HCT116 (cell line): ENCODE measurements at regions not wholly inside any gene's neighbourhood (a gene's known extent, or its start where the extent isn't known, plus 50 kb on each side); places are given as distances from the start of the nearest gene placed in this dataset.

ENCODE experiments used
- ATAC-seq: fragments of 200-7000 bp; cut with Tn5 transposase; 2 replicates; pipeline ENCODE4 v1.9.1; 2020; ENCODE audit warnings: mild to moderate bottlenecking, moderate library complexity
- BruUV-seq: library from RNA; stranded (reverse); fragments of 400-500 nt; replicated peaks from 2 replicates; lab custom pipeline; 2021; lab: Mats Ljungman, UMichigan
- CTCF ChIA-PET: fragments of 300-600 bp; sonication (Branson Sonifier 250); formaldehyde crosslinking; loops from one replicate; lab custom pipeline; 2021; ENCODE audit warnings: antibody characterized with exemption; lab: Charles Lee
- POLR2A ChIA-PET: fragments of 300-600, 350-600 bp; sonication (Branson Sonifier 250); formaldehyde crosslinking; loops from one replicate; lab custom pipeline; 2021; ENCODE audit warnings: antibody characterized with exemption; lab: Charles Lee
- RAD21 ChIA-PET, 2 experiments: fragments of 300-600 bp; sonication (Branson Sonifier 250); formaldehyde crosslinking; loops; one replicate each; lab custom pipeline; 2023; ENCODE audit warnings: low total read pairs in 2 of 2; ENCODE audit not compliant: uncharacterized antibody in 2 of 2, unreplicated experiment in 2 of 2, low non-redundant PET in 1 of 2; lab: Charles Lee
- DNase-seq: peaks from one replicate; pipeline ENCODE4 v3.0.0-alpha.2; 2010; ENCODE audit warnings: low read depth, low spot score
- H2AFZ ChIP-seq: fragments of 200-600 bp; shearing (Covaris generic), sonication (generic); 2 replicates; pipeline ENCODE4 v1.6.1; 2017; ENCODE audit warnings: low read depth, mixed run types, mixed read lengths, antibody characterized with exemption, low read length; ENCODE audit not compliant: poor library complexity, severe bottlenecking
- H3K27ac ChIP-seq: 2 replicates; pipeline ENCODE4 v1.5.1; 2012; ENCODE audit warnings: low read depth, low read length
- H3K27me3 ChIP-seq: fragments of 200-600 bp; sonication (generic); 2 replicates; pipeline ENCODE4 v1.6.1; 2016; ENCODE audit warnings: mixed run types, low read length, mixed read lengths; ENCODE audit not compliant: insufficient read depth
- H3K36me3 ChIP-seq, 2 experiments: fragments of 200-500 bp in 1 of 2; fragments of 200-600 bp in 1 of 2; sonication (Bioruptor generic) in 1 of 2; sonication (generic) in 1 of 2; 2 replicates each; pipeline versions ENCODE4 v1.5.1 to v1.6.1; 2014 to 2016; ENCODE audit warnings: low read length in 2 of 2, inconsistent platforms in 1 of 2, mixed read lengths in 1 of 2, mixed run types in 1 of 2; ENCODE audit not compliant: insufficient read depth in 2 of 2, control insufficient read depth in 1 of 2
- H3K4me1 ChIP-seq, 2 experiments: fragments of 200-600 bp in 1 of 2; sonication (generic) in 1 of 2; 2 replicates each; pipeline versions ENCODE4 v1.5.1 to v1.6.1; 2012 to 2017; ENCODE audit warnings: low read length in 2 of 2, inconsistent platforms in 1 of 2, mild to moderate bottlenecking in 1 of 2, mixed read lengths in 1 of 2, mixed run types in 1 of 2, moderate library complexity in 1 of 2; ENCODE audit not compliant: insufficient read depth in 2 of 2, control insufficient read depth in 1 of 2
- H3K4me2 ChIP-seq: fragments of 200-600 bp; sonication (generic); 2 replicates; pipeline ENCODE4 v1.6.1; 2017; ENCODE audit warnings: mixed run types, low read length, mixed read lengths
- H3K4me3 ChIP-seq, 2 experiments: fragments of 200-600 bp in 1 of 2; sonication (generic) in 1 of 2; replicated peaks in 1 of 2; 2 replicates each; pipeline ENCODE4 v1.5.1; 2011 to 2016; ENCODE audit warnings: low read length in 2 of 2, control low read depth in 1 of 2, low read depth in 1 of 2, mild to moderate bottlenecking in 1 of 2, mixed read lengths in 1 of 2, mixed run types in 1 of 2
- H3K79me2 ChIP-seq: fragments of 200-600 bp; sonication (generic); 2 replicates; pipeline ENCODE4 v1.6.1; 2017; ENCODE audit warnings: mild to moderate bottlenecking, mixed run types, low read length, moderate library complexity, mixed read lengths; ENCODE audit not compliant: insufficient read depth
- H3K9ac ChIP-seq: fragments of 200-600 bp; sonication (generic); 2 replicates; pipeline ENCODE4 v1.6.1; 2016; ENCODE audit warnings: low read length, mixed read lengths
- H3K9me2 ChIP-seq: fragments of 200-600 bp; sonication (generic), shearing (Covaris generic); 2 replicates; pipeline ENCODE4 v1.6.1; 2017; ENCODE audit warnings: mixed run types, mild to moderate bottlenecking, moderate library complexity; ENCODE audit not compliant: insufficient read depth
- H3K9me3 ChIP-seq, 2 experiments: fragments of 200-500 bp in 1 of 2; fragments of 200-600 bp in 1 of 2; sonication (Bioruptor generic) in 1 of 2; sonication (generic) in 1 of 2; 2 replicates each; pipeline ENCODE4 v1.6.1; 2014 to 2017; ENCODE audit warnings: low read length in 2 of 2, mixed read lengths in 2 of 2, inconsistent platforms in 1 of 2, low read depth in 1 of 2, mild to moderate bottlenecking in 1 of 2, mixed run types in 1 of 2, moderate library complexity in 1 of 2; ENCODE audit not compliant: control insufficient read depth in 1 of 2, insufficient read depth in 1 of 2
- H4K20me1 ChIP-seq: fragments of 200-600 bp; sonication (generic), shearing (Covaris generic); 2 replicates; pipeline ENCODE4 v1.6.1; 2017; ENCODE audit warnings: mixed run types, mild to moderate bottlenecking, moderate library complexity; ENCODE audit not compliant: insufficient read depth
- CBX3 ChIP-seq: IDR thresholded peaks from 2 replicates; pipeline ENCODE4 v1.6.1; 2012; ENCODE audit warnings: low read depth
- ELF1 ChIP-seq: IDR thresholded peaks from 2 replicates; pipeline ENCODE4 v1.6.1; 2012; ENCODE audit warnings: low read depth, borderline replicate concordance
- FOSL1 ChIP-seq: IDR thresholded peaks from 2 replicates; pipeline ENCODE4 v1.6.1; 2012; ENCODE audit warnings: low read depth
- POLR2A ChIP-seq: IDR thresholded peaks from 2 replicates; pipeline ENCODE4 v1.7.0; 2011; ENCODE audit warnings: borderline replicate concordance; ENCODE audit not compliant: insufficient read depth, insufficient read length; ENCODE audit errors: extremely low read depth
- RAD21 ChIP-seq: IDR thresholded peaks from 2 replicates; pipeline ENCODE4 v1.6.1; 2012; ENCODE audit warnings: low read depth, mild to moderate bottlenecking
- REST ChIP-seq: IDR thresholded peaks from 2 replicates; pipeline ENCODE4 v1.6.1; 2012; ENCODE audit warnings: low read depth
- YY1 ChIP-seq: IDR thresholded peaks from 2 replicates; pipeline ENCODE4 v1.6.1; 2011; ENCODE audit warnings: low read length, low read depth, moderate library complexity, mild to moderate bottlenecking; ENCODE audit not compliant: insufficient replicate concordance; ENCODE audit errors: extremely low read depth
- intact Hi-C: fragments of 100-400 bp; cut with micrococcal nuclease; formaldehyde crosslinking; loops from 2 replicates; pipeline ENCODE4 v1.10.0; 2022
- TF ChIP-seq, protein P1 (sequence below), 3 experiments: fragments of 200-600 bp in 1 of 3; sonication (generic) in 1 of 3; IDR thresholded peaks in 2 of 3; conservative IDR thresholded peaks in 1 of 3; 2 replicates each; pipeline ENCODE4 v1.5.1; 2012 to 2017; ENCODE audit warnings: low read depth in 2 of 3, low read length in 2 of 3, antibody characterized with exemption in 1 of 3, borderline replicate concordance in 1 of 3, control low read depth in 1 of 3, mild to moderate bottlenecking in 1 of 3, mixed read lengths in 1 of 3, mixed run types in 1 of 3, moderate library complexity in 1 of 3; ENCODE audit not compliant: insufficient read depth in 1 of 3
- TF ChIP-seq, protein P2 (sequence below): IDR thresholded peaks from 2 replicates; pipeline ENCODE4 v1.6.1; 2012
- TF ChIP-seq, protein P3 (sequence below): IDR thresholded peaks from 2 replicates; pipeline ENCODE4 v1.6.1; 2012

DNA sequence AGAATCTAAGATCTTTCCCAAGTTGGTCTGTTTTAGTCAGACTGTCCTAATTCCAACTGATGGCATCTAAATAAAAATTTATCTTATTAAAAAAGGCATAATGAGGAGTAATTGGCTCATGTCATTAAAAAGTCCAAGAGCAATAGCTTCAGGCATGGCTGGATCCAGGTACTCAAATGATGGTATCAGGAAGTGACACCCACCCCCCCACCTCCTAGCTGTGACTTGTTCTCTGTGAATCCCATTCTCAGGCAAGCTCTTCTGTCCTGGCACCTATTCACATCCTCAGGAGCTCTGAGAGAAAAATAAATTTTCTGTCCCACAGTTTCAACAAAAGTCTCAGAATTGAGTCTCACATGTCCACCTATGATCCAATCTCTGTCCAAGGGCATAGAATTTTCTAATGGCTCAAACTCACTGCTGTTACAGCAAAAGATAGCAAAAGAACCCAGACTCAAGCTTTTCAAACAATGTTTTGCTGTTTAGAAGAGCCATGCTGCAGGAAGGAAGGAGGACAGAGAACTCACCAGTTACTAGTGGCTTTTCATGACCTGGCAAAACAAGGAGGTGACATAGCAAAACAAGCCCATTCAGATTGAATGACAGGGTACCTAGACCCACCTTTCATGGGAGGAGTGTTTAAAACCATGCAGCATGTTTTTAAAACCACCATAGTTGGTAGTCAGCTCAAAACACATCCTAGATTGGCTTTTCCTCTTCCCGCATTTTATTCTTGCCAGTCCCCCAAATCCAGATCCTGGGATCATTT, 496.1 kb downstream of the PREX1 start:
- H3K79me2 ChIP-seq = no peaks in the 10 kb centered on the region
- no peaks in the 10 kb centered on the region for H3K9me2 ChIP-seq
- H3K9me3 ChIP-seq = no peaks in the 10 kb centered on the region
- intact Hi-C loops = no loop called here
- H3K9ac ChIP-seq = no peak overlapping the region
- DNase-seq (no peak), ATAC-seq (no peak)
- H4K20me1 ChIP-seq = no peaks in the 10 kb centered on the region
- H3K4me3 ChIP-seq = no peak overlapping the region
- H3K4me1 ChIP-seq = no peaks in the 10 kb centered on the region
- no peaks in the 10 kb centered on the region for H3K36me3 ChIP-seq
- no peak overlapping the region for H3K27ac ChIP-seq
- POLR2A ChIA-PET = no interaction called here
- CTCF ChIA-PET = no interaction called here
- H3K27me3 ChIP-seq = peaks cover 56% of the 10 kb centered on the region
- no peak overlapping the region for H2AFZ ChIP-seq
- RAD21 ChIA-PET = no interaction called here
- no TSS peak for BruUV-seq
- no peak overlapping the region for H3K4me2 ChIP-seq
- no peak for TF ChIP-seq CBX3
- TF ChIP-seq REST = no peak
- no peak for TF ChIP-seq RAD21
- TF ChIP-seq, protein P1, sequence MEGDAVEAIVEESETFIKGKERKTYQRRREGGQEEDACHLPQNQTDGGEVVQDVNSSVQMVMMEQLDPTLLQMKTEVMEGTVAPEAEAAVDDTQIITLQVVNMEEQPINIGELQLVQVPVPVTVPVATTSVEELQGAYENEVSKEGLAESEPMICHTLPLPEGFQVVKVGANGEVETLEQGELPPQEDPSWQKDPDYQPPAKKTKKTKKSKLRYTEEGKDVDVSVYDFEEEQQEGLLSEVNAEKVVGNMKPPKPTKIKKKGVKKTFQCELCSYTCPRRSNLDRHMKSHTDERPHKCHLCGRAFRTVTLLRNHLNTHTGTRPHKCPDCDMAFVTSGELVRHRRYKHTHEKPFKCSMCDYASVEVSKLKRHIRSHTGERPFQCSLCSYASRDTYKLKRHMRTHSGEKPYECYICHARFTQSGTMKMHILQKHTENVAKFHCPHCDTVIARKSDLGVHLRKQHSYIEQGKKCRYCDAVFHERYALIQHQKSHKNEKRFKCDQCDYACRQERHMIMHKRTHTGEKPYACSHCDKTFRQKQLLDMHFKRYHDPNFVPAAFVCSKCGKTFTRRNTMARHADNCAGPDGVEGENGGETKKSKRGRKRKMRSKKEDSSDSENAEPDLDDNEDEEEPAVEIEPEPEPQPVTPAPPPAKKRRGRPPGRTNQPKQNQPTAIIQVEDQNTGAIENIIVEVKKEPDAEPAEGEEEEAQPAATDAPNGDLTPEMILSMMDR (IDR thresholded peaks at IDR 0.05 in 2 of 3, conservative IDR thresholded peaks at IDR 0.05 in 1 of 3; ENCODE audit: borderline replicate concordance in 1 of 3, insufficient read depth in 1 of 3, low read depth in 2 of 3, low read length in 2 of 3) = no peak
- TF ChIP-seq YY1 = no peak
- TF ChIP-seq POLR2A = no peak
- no peak for TF ChIP-seq ELF1
- TF ChIP-seq, protein P2, sequence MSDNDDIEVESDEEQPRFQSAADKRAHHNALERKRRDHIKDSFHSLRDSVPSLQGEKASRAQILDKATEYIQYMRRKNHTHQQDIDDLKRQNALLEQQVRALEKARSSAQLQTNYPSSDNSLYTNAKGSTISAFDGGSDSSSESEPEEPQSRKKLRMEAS = no peak
- TF ChIP-seq, protein P3, sequence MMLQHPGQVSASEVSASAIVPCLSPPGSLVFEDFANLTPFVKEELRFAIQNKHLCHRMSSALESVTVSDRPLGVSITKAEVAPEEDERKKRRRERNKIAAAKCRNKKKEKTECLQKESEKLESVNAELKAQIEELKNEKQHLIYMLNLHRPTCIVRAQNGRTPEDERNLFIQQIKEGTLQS = no peak
- no peak for TF ChIP-seq FOSL1
- TF ChIP-seq, all 23 proteins: peak for 0
